ENCODE measurements at regions not wholly inside any gene's neighbourhood (a gene's known extent, or its start where the extent isn't known, plus 50 kb on each side); places are given as distances from the start of the nearest gene placed in this dataset.

DNA sequence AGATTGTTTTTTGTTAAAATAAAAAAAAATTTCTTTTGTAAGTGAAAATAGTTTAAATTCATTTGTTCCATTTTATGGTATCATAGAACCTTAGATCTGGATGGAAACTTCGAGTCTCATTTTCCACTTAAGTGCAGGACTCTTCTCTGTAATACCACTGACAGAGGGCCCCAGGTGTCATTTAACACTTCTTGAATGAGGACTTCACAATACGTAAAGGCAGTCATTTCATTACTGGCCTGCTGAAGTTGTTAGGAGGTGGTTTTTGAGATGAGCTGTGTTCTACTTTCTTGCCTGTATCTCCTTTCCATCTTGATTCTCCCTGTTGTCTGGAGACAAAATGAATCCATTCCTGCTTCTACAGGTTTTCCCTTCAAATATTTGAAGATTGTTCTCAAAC, 455.3 kb downstream of the DMRT2 start:
- TF ChIP-seq, protein P1, sequence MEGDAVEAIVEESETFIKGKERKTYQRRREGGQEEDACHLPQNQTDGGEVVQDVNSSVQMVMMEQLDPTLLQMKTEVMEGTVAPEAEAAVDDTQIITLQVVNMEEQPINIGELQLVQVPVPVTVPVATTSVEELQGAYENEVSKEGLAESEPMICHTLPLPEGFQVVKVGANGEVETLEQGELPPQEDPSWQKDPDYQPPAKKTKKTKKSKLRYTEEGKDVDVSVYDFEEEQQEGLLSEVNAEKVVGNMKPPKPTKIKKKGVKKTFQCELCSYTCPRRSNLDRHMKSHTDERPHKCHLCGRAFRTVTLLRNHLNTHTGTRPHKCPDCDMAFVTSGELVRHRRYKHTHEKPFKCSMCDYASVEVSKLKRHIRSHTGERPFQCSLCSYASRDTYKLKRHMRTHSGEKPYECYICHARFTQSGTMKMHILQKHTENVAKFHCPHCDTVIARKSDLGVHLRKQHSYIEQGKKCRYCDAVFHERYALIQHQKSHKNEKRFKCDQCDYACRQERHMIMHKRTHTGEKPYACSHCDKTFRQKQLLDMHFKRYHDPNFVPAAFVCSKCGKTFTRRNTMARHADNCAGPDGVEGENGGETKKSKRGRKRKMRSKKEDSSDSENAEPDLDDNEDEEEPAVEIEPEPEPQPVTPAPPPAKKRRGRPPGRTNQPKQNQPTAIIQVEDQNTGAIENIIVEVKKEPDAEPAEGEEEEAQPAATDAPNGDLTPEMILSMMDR (IDR thresholded peaks at IDR 0.05 in 4 of 5, conservative IDR thresholded peaks at IDR 0.05 in 1 of 5), result no peak
- no peak for TF ChIP-seq POLR2A (IDR thresholded peaks at IDR 0.05)
